ENCODE measurements at regions not wholly inside any gene's neighbourhood (a gene's known extent, or its start where the extent isn't known, plus 50 kb on each side); places are given as distances from the start of the nearest gene placed in this dataset.

GRCh38 chr3:118332699-118333098 is 701.9 kb downstream of the IGSF11 start:
- TF ChIP-seq EZH2 (IDR thresholded peaks at IDR 0.05; ENCODE audit: insufficient read depth, poor library complexity, severe bottlenecking) (no peak), EZH2phosphoT487 (IDR thresholded peaks at IDR 0.05; ENCODE audit: insufficient read depth, low read depth) (no peak)

Measured in GM23248 (cell line).